ENCODE measurements at regions not wholly inside any gene's neighbourhood (a gene's known extent, or its start where the extent isn't known, plus 50 kb on each side); places are given as distances from the start of the nearest gene placed in this dataset.

GRCh38 chr4:158964114-158964727 is 138.7 kb upstream of the RAPGEF2 start:
- no peaks in the 10 kb centered on the region for H4K20me1 ChIP-seq (ENCODE audit: low read length)
- TF ChIP-seq EZH2 (IDR thresholded peaks at IDR 0.05; ENCODE audit: low read length, unreplicated experiment) (no peak), CTCF (conservative IDR thresholded peaks at IDR 0.05; ENCODE audit: low read depth, low read length) (no peak), EZH2phosphoT487 (IDR thresholded peaks at IDR 0.05; ENCODE audit: borderline replicate concordance, low read length) (no peak)
- H3K9ac ChIP-seq (ENCODE audit: low read length): no peak overlapping the region
- BruUV-seq (replicated peaks): no TSS peak
- DNase-seq (no peak), ATAC-seq (no peak)
- no peaks in the 10 kb centered on the region for H3K36me3 ChIP-seq (ENCODE audit: low read depth, low read length)
- ChIA-PET POLR2A (ENCODE audit: unreplicated experiment) (no interaction called here), CTCF (no interaction called here)
- H3K79me2 ChIP-seq (ENCODE audit: low read length): no peaks in the 10 kb centered on the region
- no peak overlapping the region for H3K4me2 ChIP-seq (ENCODE audit: low read length)
- no peaks in the 10 kb centered on the region for H3K4me1 ChIP-seq (ENCODE audit: insufficient read depth, low read length)
- intact Hi-C loops (cut with micrococcal nuclease): no loop called here
- H2AFZ ChIP-seq (ENCODE audit: low read length): no peak overlapping the region
- H3K9me2 ChIP-seq (replicated peaks; ENCODE audit: low read length): no peaks in the 10 kb centered on the region
- no peaks in the 10 kb centered on the region for H3K27me3 ChIP-seq (ENCODE audit: low read length)
- H3F3A ChIP-seq (ENCODE audit: low read length, unreplicated experiment): no peaks in the 10 kb centered on the region
- no peaks in the 10 kb centered on the region for H3K9me3 ChIP-seq (ENCODE audit: low read length)
- no peak overlapping the region for H3K27ac ChIP-seq (ENCODE audit: low read length)
- H3K4me3 ChIP-seq (ENCODE audit: low read length): no peak overlapping the region

GRCh38 chr4:158964728-158965124 is 138.2 kb upstream of the RAPGEF2 start:
- ATAC-seq (no peak), DNase-seq (no peak)
- no peak overlapping the region for H2AFZ ChIP-seq (ENCODE audit: low read length)
- H3K4me2 ChIP-seq (ENCODE audit: low read length): no peak overlapping the region
- no TSS peak for BruUV-seq (replicated peaks)
- CTCF ChIA-PET: no interaction called here
- no peak overlapping the region for H3K4me3 ChIP-seq (ENCODE audit: low read length)
- TF ChIP-seq CTCF (conservative IDR thresholded peaks at IDR 0.05; ENCODE audit: low read depth, low read length) (no peak), EZH2 (IDR thresholded peaks at IDR 0.05; ENCODE audit: low read length, unreplicated experiment) (no peak), EZH2phosphoT487 (IDR thresholded peaks at IDR 0.05; ENCODE audit: borderline replicate concordance, low read length) (no peak)
- H3K36me3 ChIP-seq (ENCODE audit: low read depth, low read length): no peaks in the 10 kb centered on the region
- no peaks in the 10 kb centered on the region for H3K9me3 ChIP-seq (ENCODE audit: low read length)
- H3K27ac ChIP-seq (ENCODE audit: low read length): no peak overlapping the region
- H3K9me2 ChIP-seq (replicated peaks; ENCODE audit: low read length): no peaks in the 10 kb centered on the region
- H3K27me3 ChIP-seq (ENCODE audit: low read length): no peaks in the 10 kb centered on the region
- no peaks in the 10 kb centered on the region for H3K4me1 ChIP-seq (ENCODE audit: insufficient read depth, low read length)
- H4K20me1 ChIP-seq (ENCODE audit: low read length): no peaks in the 10 kb centered on the region
- H3K9ac ChIP-seq (ENCODE audit: low read length): no peak overlapping the region
- no peaks in the 10 kb centered on the region for H3K79me2 ChIP-seq (ENCODE audit: low read length)
- intact Hi-C loops (cut with micrococcal nuclease): no loop called here
- H3F3A ChIP-seq (ENCODE audit: low read length, unreplicated experiment): no peaks in the 10 kb centered on the region
- POLR2A ChIA-PET (ENCODE audit: unreplicated experiment): no interaction called here

GRCh38 chr4:158965226-158965625 is 137.7 kb upstream of the RAPGEF2 start:
- Histone ChIP-seq H3K9ac (ENCODE audit: low read length) (no peak overlapping the region), H4K20me1 (ENCODE audit: low read length) (no peaks in the 10 kb centered on the region), H3K4me1 (ENCODE audit: insufficient read depth, low read length) (no peaks in the 10 kb centered on the region), H3K9me2 (replicated peaks; ENCODE audit: low read length) (no peaks in the 10 kb centered on the region), H2AFZ (ENCODE audit: low read length) (no peak overlapping the region), H3K9me3 (ENCODE audit: low read length) (no peaks in the 10 kb centered on the region), H3K27me3 (ENCODE audit: low read length) (no peaks in the 10 kb centered on the region), H3F3A (ENCODE audit: low read length, unreplicated experiment) (no peaks in the 10 kb centered on the region), H3K27ac (ENCODE audit: low read length) (no peak overlapping the region), H3K36me3 (ENCODE audit: low read depth, low read length) (no peaks in the 10 kb centered on the region), H3K79me2 (ENCODE audit: low read length) (no peaks in the 10 kb centered on the region), H3K4me3 (ENCODE audit: low read length) (no peak overlapping the region), H3K4me2 (ENCODE audit: low read length) (no peak overlapping the region)
- ChIA-PET CTCF (no interaction called here), POLR2A (ENCODE audit: unreplicated experiment) (no interaction called here)
- BruUV-seq (replicated peaks): no TSS peak
- intact Hi-C loops (cut with micrococcal nuclease): no loop called here
- no peak for DNase-seq
- no peak for TF ChIP-seq EZH2 (IDR thresholded peaks at IDR 0.05; ENCODE audit: low read length, unreplicated experiment)
- no peak for ATAC-seq

All from PC-3 (cell line).